ENCODE measurements at regions not wholly inside any gene's neighbourhood (a gene's known extent, or its start where the extent isn't known, plus 50 kb on each side); places are given as distances from the start of the nearest gene placed in this dataset.
"Not testable (repeated sequence)": the region's sequence is repeated elsewhere in the genome, so short reads cannot be mapped to it uniquely, and the experiment has no call there.

GRCh38 chr20:12535316-12535715 is 473.5 kb upstream of the SPTLC3 start:
- DNase-seq (ENCODE audit: extremely low spot score, unreplicated experiment) = no peak
- no peak for TF ChIP-seq CTCF (conservative IDR thresholded peaks at IDR 0.05)
- Mint-ChIP-seq H3K27ac (no peak overlapping the region), H3K4me1 (ENCODE audit: unreplicated experiment) (no peaks in the 10 kb centered on the region), H3K9me3 (peaks cover 4% of the 10 kb centered on the region), H3K4me3 (no peak overlapping the region), H3K27me3 (no peaks in the 10 kb centered on the region), H3K36me3 (no peaks in the 10 kb centered on the region)

GRCh38 chr20:12535770-12536169 is 473.0 kb upstream of the SPTLC3 start:
- Mint-ChIP-seq H3K4me3 (no peak overlapping the region), H3K27me3 (no peaks in the 10 kb centered on the region), H3K9me3 (peaks cover 4% of the 10 kb centered on the region), H3K27ac (no peak overlapping the region), H3K36me3 (no peaks in the 10 kb centered on the region), H3K4me1 (ENCODE audit: unreplicated experiment) (no peaks in the 10 kb centered on the region)
- DNase-seq (ENCODE audit: extremely low spot score, unreplicated experiment) = no peak
- TF ChIP-seq CTCF (conservative IDR thresholded peaks at IDR 0.05) = no peak

- Mint-ChIP-seq H3K9me3 (no peaks in the 10 kb centered on the region), H3K4me3 (no peak overlapping the region), H3K27ac (no peak overlapping the region), H3K36me3 (no peaks in the 10 kb centered on the region), H3K27me3 (no peaks in the 10 kb centered on the region), H3K4me1 (ENCODE audit: unreplicated experiment) (no peaks in the 10 kb centered on the region)
- TF ChIP-seq CTCF (conservative IDR thresholded peaks at IDR 0.05) = no peak
- no peak for DNase-seq (ENCODE audit: extremely low spot score, unreplicated experiment)
Observed at GRCh38 chr20:12554426-12554825, 454.3 kb upstream of the SPTLC3 start.

GRCh38 chr20:12555369-12555768 is 453.4 kb upstream of the SPTLC3 start:
- Mint-ChIP-seq H3K4me3 (no peak overlapping the region), H3K9me3 (no peaks in the 10 kb centered on the region), H3K27ac (no peak overlapping the region), H3K27me3 (no peaks in the 10 kb centered on the region), H3K4me1 (ENCODE audit: unreplicated experiment) (no peaks in the 10 kb centered on the region), H3K36me3 (no peaks in the 10 kb centered on the region)
- TF ChIP-seq CTCF (conservative IDR thresholded peaks at IDR 0.05) = no peak
- DNase-seq (ENCODE audit: extremely low spot score, unreplicated experiment) = no peak

GRCh38 chr20:12555849-12556248 is 452.9 kb upstream of the SPTLC3 start:
- not testable (repeated sequence) for H3K4me1 Mint-ChIP-seq (ENCODE audit: unreplicated experiment); H3K27ac Mint-ChIP-seq; DNase-seq (ENCODE audit: extremely low spot score, unreplicated experiment); H3K9me3 Mint-ChIP-seq; H3K27me3 Mint-ChIP-seq; H3K36me3 Mint-ChIP-seq; H3K4me3 Mint-ChIP-seq

GRCh38 chr20:12557224-12557623 is 451.5 kb upstream of the SPTLC3 start:
- Mint-ChIP-seq H3K27ac (no peak overlapping the region), H3K9me3 (no peaks in the 10 kb centered on the region), H3K36me3 (no peaks in the 10 kb centered on the region), H3K4me1 (ENCODE audit: unreplicated experiment) (no peaks in the 10 kb centered on the region), H3K4me3 (no peak overlapping the region), H3K27me3 (no peaks in the 10 kb centered on the region)
- DNase-seq (ENCODE audit: extremely low spot score, unreplicated experiment) = no peak
- no peak for TF ChIP-seq CTCF (conservative IDR thresholded peaks at IDR 0.05)

Measured in type B pancreatic cell (in vitro differentiated cells).